HEK293T (cell line): ENCODE measurements at regions not wholly inside any gene's neighbourhood (a gene's known extent, or its start where the extent isn't known, plus 50 kb on each side); places are given as distances from the start of the nearest gene placed in this dataset.

ENCODE experiments used
- ARNT ChIP-seq: fragments of 450-650 bp; IDR thresholded peaks from 2 replicates; pipeline ENCODE4 v1.6.1; 2017; ENCODE audit warnings: mild to moderate bottlenecking
- ELF4 ChIP-seq: fragments of 450-650 bp; IDR thresholded peaks from 2 replicates; pipeline ENCODE4 v1.6.1; 2017; ENCODE audit warnings: antibody characterized with exemption
- FOXK2 ChIP-seq: fragments of 450-650 bp; IDR thresholded peaks from 2 replicates; pipeline ENCODE4 v1.6.1; 2016; ENCODE audit warnings: mild to moderate bottlenecking
- HDGF ChIP-seq: fragments of 450-650 bp; IDR thresholded peaks from 2 replicates; pipeline ENCODE4 v1.6.1; 2017; ENCODE audit warnings: antibody characterized with exemption, borderline replicate concordance
- TARDBP ChIP-seq: fragments of 450-650 bp; IDR thresholded peaks from 2 replicates; pipeline ENCODE4 v1.6.1; 2016

GRCh38 chr3:72412340-72412956 lies 435.8 kb downstream of the SHQ1 start:
- TF ChIP-seq FOXK2 (no peak), ARNT (no peak), ELF4 (no peak), TARDBP (no peak), HDGF (no peak)
